DMS153 (cell line): ENCODE measurements at regions not wholly inside any gene's neighbourhood (a gene's known extent, or its start where the extent isn't known, plus 50 kb on each side); places are given as distances from the start of the nearest gene placed in this dataset.
"Not testable (repeated sequence)": the region's sequence is repeated elsewhere in the genome, so short reads cannot be mapped to it uniquely, and the experiment has no call there.

ENCODE experiments used
- DNase-seq: peaks from one replicate; lab custom pipeline; 2025; lab: John Stamatoyannopoulos, UW

DNA sequence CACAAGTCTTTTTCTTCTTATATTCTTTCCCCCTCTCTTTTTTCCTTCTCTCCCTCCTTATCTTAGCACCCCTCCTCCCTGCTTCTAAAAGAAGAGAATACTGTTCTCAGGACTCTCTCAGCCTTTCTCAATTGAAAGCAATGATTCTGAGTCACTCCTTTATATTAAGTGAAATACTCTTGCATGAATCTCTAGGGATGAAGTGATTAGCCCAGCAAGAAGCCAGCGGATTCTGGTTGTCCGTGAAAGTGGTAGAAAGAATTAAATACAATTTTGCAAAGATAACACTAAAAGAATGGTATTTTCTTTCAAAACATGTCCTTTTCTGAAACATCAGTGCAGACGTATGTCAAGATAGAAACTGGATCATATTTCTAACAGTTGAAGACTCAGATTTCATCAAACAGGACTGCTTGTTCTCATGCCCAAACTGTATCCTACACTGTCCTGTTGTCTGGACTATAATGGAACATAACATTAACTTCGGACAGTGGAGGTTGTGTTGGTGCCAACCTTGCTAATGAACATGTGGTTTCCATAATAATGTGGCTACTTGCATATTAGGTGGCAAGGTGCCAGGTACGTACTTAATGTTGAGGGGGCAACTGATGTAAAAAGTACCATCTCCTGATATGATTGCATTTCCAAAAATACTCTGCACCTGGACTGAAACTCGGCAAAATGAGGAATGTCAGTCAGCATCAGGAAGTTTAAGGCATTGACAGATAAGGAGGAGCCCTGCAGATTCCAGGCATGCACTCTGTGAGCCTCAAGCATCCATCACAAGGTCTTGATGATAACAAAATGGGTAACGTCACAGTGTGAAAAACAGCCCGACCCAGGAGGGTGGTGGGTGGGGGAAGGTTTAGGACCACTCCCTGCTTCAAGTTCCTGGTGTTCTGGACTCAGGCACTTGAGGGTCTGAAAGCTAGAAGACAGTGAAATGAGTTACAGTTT lies 357.2 kb downstream of the DLEU7 start:
- no peak for DNase-seq

DNA sequence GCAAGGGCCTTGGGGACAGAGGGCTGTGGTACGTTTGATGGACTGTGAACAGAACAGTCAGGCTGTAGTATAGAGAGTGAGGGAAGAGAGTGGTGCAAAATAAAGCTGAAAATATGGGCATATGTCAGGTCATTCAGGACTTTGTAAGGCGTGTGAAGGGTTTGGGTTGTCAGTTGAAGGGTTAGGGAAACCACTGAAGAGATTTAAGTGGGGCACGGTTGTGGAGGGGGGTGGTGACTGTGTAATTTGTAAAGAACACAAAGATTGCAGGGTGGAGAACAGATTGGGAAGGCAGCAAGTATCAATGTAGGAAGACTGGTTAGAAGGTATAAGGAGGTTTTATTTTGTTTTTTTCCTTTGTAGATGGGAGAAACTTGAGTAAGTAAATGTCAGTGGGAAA lies 349.8 kb downstream of the DLEU7 start:
- DNase-seq: no peak

DNA sequence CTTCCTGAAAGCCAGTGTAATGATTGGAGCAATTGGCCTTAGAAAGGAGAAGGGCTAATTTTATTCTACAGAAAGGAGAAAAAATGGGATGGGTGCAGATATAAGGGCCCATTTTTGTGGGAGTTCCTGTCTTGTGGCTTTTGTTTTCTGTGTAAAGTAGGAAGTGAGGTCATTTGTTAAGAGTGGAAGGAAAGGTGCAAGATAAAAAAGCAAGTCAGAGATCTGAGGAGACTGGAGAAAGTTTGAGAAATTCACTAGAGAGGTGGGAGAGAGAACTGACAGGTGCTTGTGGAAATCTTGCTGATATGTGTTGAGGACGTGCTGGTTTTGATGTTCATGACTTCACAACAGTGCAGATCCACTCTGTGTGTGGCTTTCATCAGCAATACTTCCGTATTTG lies 349.4 kb downstream of the DLEU7 start:
- DNase-seq: no peak

DNA sequence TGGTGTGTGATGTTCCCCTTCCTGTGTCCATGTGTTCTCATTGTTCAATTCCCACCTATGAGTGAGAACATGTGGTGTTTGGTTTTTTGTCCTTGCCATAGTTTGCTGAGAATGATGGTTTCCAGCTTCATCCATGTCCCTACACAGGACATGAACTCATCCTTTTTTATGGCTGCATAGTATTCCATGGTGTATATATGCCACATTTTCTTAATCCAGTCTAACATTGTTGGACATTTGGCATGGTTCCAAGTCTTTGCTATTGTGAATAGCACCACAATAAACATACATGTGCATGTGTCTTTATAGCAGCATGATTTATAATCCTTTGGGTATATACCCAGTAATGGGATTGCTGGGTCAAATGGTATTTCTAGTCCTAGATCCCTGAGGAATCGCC lies 340.3 kb downstream of the DLEU7 start:
- DNase-seq: not testable (repeated sequence)

GRCh38 chr13:50509167-50509566 lies 334.3 kb downstream of the DLEU7 start:
- DNase-seq: no peak

GRCh38 chr13:50509771-50510441 lies 333.6 kb downstream of the DLEU7 start:
- no peak for DNase-seq

DNA sequence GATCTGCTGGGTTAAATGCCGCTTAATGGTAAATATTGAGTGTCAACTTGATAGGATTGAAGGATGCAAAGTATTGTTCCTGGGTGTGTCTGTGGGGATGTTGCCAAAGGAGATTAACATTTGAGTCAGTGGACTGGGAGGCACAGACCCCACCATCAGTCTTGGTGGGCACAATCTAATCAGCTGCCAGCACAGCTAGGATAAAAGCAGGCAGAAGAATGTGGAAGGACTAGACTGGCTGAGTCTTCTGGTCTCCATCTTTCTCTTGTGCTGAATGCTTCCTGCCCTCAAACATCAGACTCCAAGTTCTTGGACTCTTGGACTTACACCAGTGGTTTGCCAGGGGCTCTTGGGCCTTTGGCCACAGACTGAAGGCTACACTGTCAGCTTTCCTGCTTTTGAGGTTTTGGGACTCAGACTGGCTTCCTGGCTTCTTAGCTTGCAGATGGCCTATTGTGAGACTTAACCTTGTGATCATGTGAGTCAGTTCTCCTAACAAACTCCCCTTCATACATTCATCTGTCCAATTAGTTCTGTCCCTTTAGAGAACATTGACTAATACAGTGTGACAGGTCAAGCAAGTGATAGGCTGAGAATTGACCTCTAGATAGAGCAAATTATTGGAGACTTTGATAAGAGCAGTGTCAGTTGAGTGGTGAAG lies 332.5 kb downstream of the DLEU7 start:
- not testable (repeated sequence) for DNase-seq

DNA sequence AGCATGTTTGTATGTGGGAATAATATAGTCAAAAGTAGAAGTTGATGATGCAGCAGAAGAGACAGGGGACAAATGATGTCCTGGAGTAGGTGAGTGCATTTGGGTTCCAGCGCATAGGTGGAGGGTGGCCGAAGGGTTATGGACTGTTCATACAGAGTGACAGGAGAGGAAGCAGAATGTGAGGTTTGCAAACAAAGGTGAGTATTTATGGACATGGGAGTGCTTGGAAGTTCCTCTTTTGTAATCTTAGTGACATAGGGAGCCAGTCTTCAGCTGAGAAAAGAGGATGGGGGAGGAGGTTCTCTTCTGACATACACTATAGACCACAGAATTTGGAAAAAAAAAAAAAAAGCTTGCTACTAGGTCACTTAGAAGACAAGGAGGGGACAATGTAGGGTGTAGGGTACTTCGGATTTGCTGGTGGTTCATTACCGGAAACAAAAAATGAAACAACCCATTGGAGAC lies 331.6 kb downstream of the DLEU7 start:
- DNase-seq: no peak

DNA sequence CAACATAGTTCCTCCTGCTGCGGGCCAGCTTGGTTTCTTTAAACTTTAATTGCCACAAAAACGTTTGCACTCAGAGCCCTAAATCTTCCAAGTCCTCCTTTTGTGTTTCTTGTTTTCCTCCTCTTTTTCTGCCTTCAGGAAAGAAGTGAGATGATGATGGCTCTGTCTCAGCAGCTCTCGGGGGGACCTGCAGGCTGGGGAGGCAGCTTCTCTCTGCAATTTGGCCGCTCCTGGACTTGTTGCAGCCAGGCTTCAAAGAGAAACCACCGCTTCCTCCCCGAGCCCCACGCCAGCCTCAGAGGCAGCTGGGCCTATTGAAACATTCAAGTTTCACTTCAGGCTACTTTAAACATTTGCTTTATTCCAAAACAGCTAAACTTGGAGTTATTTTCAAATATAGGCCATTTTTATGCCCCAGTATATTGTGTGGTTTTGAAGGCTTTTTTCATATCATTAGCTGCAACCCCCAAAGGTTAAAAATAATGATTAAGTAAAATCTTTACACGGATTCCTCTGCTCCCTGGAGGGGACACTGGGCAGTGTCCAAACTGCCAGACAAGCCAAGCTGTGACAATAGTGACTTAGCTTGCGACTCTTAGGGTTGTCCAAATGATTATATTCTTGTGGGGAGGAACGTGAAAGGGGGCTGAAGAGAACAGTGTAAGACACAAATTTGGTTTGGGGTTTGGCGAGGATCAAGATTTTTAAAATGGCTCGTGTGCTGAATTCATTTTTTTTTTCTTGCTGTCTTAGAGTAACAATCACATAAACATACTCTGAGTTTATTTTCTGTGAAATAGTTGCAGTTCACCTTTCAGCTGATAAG lies 330.8 kb downstream of the DLEU7 start:
- DNase-seq: peak; percentile 16

GRCh38 chr13:50513300-50513877 lies 330.1 kb downstream of the DLEU7 start:
- no peak for DNase-seq

- DNase-seq: no peak
These were observed 329.2 kb downstream of the DLEU7 start for GRCh38 chr13:50514249-50514648.

- no peak for DNase-seq
These were observed 325.4 kb downstream of the DLEU7 start for GRCh38 chr13:50518131-50518530.

- DNase-seq: no peak
These were observed 324.7 kb downstream of the DLEU7 start for GRCh38 chr13:50518781-50519201.

DNA sequence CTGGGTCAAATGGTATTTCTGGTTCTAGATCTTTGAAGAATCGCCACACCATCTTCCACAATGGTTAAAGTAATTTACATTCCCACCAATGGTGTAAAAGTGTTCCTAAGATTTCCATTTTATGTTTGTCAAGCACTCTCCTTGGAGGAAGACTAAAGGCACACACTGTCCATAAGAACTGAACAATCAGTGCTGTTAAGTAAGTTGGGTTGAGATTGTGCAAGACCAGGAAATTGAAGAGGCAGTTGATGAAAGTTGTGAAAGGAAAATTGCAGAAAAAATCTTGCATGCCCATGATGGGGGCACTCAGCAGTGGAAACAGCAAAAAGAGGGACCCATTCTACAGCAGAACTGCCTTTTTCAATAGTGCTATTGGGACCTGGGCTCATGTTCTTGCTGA lies 323.6 kb downstream of the DLEU7 start:
- DNase-seq: no peak

DNA sequence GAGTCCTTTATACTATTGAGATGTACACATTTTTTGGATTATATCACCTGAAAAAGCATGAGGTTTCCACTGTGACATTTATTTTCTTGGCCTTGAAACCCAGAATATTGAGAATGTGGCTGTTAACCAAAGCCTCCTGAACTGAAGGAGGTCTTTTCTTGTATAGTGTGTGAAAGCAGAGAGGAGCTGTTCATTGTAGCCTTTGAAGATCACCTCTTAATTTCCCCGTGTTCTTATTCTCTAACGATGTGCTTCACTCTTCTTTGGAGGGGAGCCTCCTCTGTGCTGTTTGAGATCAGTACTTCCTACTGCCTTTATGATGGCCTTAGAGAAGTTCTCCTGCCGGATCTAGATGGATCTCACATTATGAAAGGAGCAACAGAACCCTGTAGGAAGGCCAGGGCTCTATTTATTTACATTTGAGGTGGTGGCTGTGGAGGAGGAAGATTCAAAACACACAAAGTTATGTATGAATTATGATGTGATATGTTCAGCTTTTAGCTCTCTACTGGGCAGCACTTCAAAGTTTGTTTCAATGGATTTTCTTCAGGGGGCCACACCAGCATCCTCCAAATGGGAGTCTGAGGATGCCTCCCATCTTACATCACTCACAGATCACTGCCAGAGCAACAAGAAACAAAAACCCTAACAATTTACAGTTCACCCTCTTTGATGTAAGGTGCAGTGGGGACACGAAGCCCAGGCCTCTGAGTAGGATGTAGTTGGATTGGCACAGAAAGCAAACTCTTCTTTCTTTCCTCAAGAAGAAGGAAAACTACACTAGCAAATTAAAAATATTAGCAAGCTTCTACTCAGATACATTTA lies 322.3 kb downstream of the DLEU7 start:
- DNase-seq: no peak

- DNase-seq: no peak
These were observed 321.7 kb downstream of the DLEU7 start for GRCh38 chr13:50521831-50522149.

DNA sequence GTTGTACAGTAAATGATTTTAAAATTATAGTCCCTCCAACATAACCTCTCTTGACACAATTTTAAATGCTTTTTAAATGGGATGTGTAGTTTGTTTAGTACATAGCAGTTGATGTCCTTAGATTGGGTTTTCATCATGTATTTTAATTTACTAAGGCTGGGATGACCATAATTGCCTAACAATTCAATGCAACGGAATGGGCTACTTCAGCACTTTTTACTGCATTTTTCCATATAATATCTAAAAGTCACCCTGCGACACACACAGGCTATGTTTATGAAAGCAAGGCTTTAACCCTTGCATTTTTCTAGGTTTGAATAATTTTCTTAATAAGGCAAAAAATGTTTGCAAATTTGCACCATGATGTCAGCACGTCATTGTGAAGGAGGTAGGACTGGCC lies 321.0 kb downstream of the DLEU7 start:
- DNase-seq: no peak

- DNase-seq: no peak
These were observed 320.2 kb downstream of the DLEU7 start for GRCh38 chr13:50523307-50523706.

- no peak for DNase-seq
These were observed 318.9 kb downstream of the DLEU7 start for GRCh38 chr13:50524560-50524959.

GRCh38 chr13:50526661-50527071 lies 316.8 kb downstream of the DLEU7 start:
- no peak for DNase-seq

DNA sequence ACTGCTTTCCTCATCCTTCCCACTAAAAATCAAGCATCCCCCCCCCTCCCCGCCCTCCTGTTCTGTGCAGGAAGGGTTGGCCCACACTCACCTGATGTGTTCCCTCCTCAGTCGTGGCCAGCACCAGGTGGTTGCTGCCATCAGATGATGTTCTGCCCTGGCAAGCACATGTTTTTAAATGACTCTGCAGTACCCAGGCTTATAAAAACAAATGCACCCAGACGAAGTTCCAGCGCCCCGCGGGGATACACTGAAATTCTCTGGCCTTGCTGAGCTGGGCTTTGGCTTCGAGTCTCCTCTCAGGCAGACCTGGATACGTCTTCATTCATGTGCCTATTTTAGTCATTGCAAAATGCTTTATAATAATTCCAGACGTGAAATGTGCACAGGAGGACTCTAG lies 316.3 kb downstream of the DLEU7 start:
- DNase-seq: peak; percentile 11
